ENCODE measurements at regions not wholly inside any gene's neighbourhood (a gene's known extent, or its start where the extent isn't known, plus 50 kb on each side); places are given as distances from the start of the nearest gene placed in this dataset.

- TF ChIP-seq CTCF (IDR thresholded peaks at IDR 0.05; ENCODE audit: insufficient read depth, low read length, severe bottlenecking): no peak
- H3K36me3 ChIP-seq (ENCODE audit: control insufficient read depth, insufficient read depth, low read length): no peaks in the 10 kb centered on the region
- no peaks in the 10 kb centered on the region for H3K27me3 ChIP-seq (ENCODE audit: control insufficient read depth, insufficient read depth, low read length)
- FAIRE-seq: no peak
- no peak for DNase-seq (ENCODE audit: low read depth)
- no peak overlapping the region for H3K4me3 ChIP-seq (ENCODE audit: low read depth, low read length)
Measured at GRCh38 chr21:30104241-30104640, 62.4 kb downstream of the CLDN17 start.

GRCh38 chr21:30102871-30103270, 63.7 kb downstream of the CLDN17 start:
- no peak overlapping the region for H3K4me3 ChIP-seq (ENCODE audit: low read depth, low read length)
- H3K27me3 ChIP-seq (ENCODE audit: control insufficient read depth, insufficient read depth, low read length): no peaks in the 10 kb centered on the region
- no peak for FAIRE-seq
- TF ChIP-seq CTCF (IDR thresholded peaks at IDR 0.05; ENCODE audit: insufficient read depth, low read length, severe bottlenecking): no peak
- DNase-seq (ENCODE audit: low read depth): no peak
- H3K36me3 ChIP-seq (ENCODE audit: control insufficient read depth, insufficient read depth, low read length): no peaks in the 10 kb centered on the region

- DNase-seq (ENCODE audit: low read depth) (no peak), FAIRE-seq (no peak)
- Histone ChIP-seq H3K36me3 (ENCODE audit: control insufficient read depth, insufficient read depth, low read length) (no peaks in the 10 kb centered on the region), H3K27me3 (ENCODE audit: control insufficient read depth, insufficient read depth, low read length) (no peaks in the 10 kb centered on the region), H3K4me3 (ENCODE audit: low read depth, low read length) (no peak overlapping the region)
- no peak for TF ChIP-seq CTCF (IDR thresholded peaks at IDR 0.05; ENCODE audit: insufficient read depth, low read length, severe bottlenecking)
Measured at GRCh38 chr21:30101967-30102366, 64.6 kb downstream of the CLDN17 start.

GRCh38 chr21:30097791-30098190, 68.8 kb downstream of the CLDN17 start:
- no peaks in the 10 kb centered on the region for H3K36me3 ChIP-seq (ENCODE audit: control insufficient read depth, insufficient read depth, low read length)
- DNase-seq (ENCODE audit: low read depth) (no peak), FAIRE-seq (no peak)
- H3K4me3 ChIP-seq (ENCODE audit: low read depth, low read length): no peak overlapping the region
- H3K27me3 ChIP-seq (ENCODE audit: control insufficient read depth, insufficient read depth, low read length): no peaks in the 10 kb centered on the region
- no peak for TF ChIP-seq CTCF (IDR thresholded peaks at IDR 0.05; ENCODE audit: insufficient read depth, low read length, severe bottlenecking)

DNA sequence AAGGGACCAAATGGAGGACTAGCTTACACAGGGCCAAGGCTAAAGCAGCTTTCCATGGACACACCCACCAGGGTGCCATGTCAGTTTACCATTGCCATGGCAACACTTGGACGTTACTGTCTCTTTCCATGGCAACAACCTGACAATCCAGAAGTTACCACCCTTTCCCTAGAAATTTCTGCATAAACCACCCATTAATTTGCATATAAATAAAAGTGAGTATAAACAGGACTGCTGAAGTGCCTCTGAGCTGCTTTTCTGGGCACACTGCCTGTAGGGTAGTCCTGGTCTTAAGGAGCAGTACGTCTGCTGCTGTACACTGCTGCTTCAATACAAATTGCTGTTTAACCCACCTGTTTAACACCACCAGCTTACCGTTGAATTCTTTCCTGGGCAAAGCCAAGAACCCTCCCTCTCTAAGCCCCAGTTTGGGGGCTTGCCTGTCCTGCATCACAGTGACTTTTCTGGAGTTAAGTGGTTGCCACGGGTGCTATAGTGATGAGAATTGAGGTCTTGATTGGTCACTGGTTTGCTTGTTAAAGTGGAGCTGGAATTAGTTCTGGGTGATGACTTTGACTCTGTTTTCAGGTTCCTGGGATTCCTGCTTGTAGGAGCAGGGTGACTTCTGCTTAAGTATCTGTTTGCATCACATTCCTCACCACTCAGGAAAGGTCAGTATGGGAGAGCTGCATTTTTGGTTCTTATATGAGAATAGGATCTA, 83.2 kb downstream of the CLDN17 start:
- Histone ChIP-seq H3K4me3 (ENCODE audit: low read depth, low read length) (no peak overlapping the region), H3K27me3 (ENCODE audit: control insufficient read depth, insufficient read depth, low read length) (no peaks in the 10 kb centered on the region), H3K36me3 (ENCODE audit: control insufficient read depth, insufficient read depth, low read length) (no peaks in the 10 kb centered on the region)
- no peak for TF ChIP-seq CTCF (IDR thresholded peaks at IDR 0.05; ENCODE audit: insufficient read depth, low read length, severe bottlenecking)
- FAIRE-seq (no peak), DNase-seq (ENCODE audit: low read depth) (no peak)

DNA sequence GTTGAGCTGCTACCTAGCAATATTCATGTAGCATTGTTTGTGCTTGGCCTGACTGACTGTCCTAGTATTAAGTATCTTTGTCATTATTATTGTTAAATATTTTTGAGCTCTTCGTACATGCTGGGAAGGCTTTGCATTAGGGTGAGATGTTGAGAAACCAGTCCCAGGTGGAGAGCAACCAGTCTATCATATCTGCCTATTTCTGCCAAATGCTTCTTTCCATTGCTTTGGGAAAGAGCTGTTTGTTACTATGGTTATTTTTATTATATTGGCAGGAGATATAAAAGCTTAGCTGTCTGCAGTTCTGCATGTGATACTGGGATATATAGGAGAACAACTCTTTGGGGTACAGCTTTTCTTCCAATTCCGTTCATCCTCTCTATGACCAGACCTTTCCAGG, 85.1 kb downstream of the CLDN17 start:
- no peaks in the 10 kb centered on the region for H3K36me3 ChIP-seq (ENCODE audit: control insufficient read depth, insufficient read depth, low read length)
- FAIRE-seq: no peak
- TF ChIP-seq CTCF (IDR thresholded peaks at IDR 0.05; ENCODE audit: insufficient read depth, low read length, severe bottlenecking): no peak
- H3K27me3 ChIP-seq (ENCODE audit: control insufficient read depth, insufficient read depth, low read length): no peaks in the 10 kb centered on the region
- no peak overlapping the region for H3K4me3 ChIP-seq (ENCODE audit: low read depth, low read length)
- DNase-seq (ENCODE audit: low read depth): no peak
